Peyer's patch (tissue), 4 donors: ENCODE measurements at regions not wholly inside any gene's neighbourhood (a gene's known extent, or its start where the extent isn't known, plus 50 kb on each side); places are given as distances from the start of the nearest gene placed in this dataset.

Source experiments
- DNase-seq, 3 donors: peaks; one replicate each; pipeline ENCODE4 v3.0.0-alpha.2; 2017 to 2019
- H3K27ac ChIP-seq, 4 donors: fragments of 200-600 bp; sonication (generic); one replicate each; pipeline ENCODE4 v1.5.1; 2016 to 2019
- H3K27me3 ChIP-seq, 2 donors: fragments of 200-600 bp; sonication (generic); one replicate each; pipeline ENCODE4 v1.5.1; 2019
- H3K36me3 ChIP-seq, 3 donors: fragments of 200-600 bp; sonication (generic); one replicate each; pipeline ENCODE4 v1.5.1; 2016 to 2019
- H3K4me1 ChIP-seq, 4 donors: fragments of 200-600 bp; sonication (generic); one replicate each; pipeline ENCODE4 v1.5.1; 2016 to 2019
- H3K4me3 ChIP-seq, 4 donors: fragments of 200-600 bp; sonication (generic); 1 replicate in 3 of 4; 2 replicates in 1 of 4; pipeline ENCODE4 v1.5.1; 2016 to 2019; ENCODE audit warnings: mild to moderate bottlenecking in 1 of 4
- H3K9me3 ChIP-seq, 4 donors: fragments of 200-600 bp; sonication (generic); one replicate each; pipeline ENCODE4 v1.5.1; 2016 to 2019; ENCODE audit warnings: mild to moderate bottlenecking in 1 of 4
- POLR2A ChIP-seq, 2 donors: fragments of 450-650 bp; IDR thresholded peaks; one replicate each; pipeline ENCODE4 v1.5.1; 2017; ENCODE audit warnings: antibody characterized with exemption in 2 of 2, mild to moderate bottlenecking in 2 of 2, moderate library complexity in 2 of 2
- TF ChIP-seq, protein P1 (sequence below), 6 experiments: fragments of 450-650 bp in 4 of 6; fragments of 200-600 bp in 2 of 6; sonication (generic) in 1 of 6; IDR thresholded peaks; one replicate each; pipeline ENCODE4 v1.5.1; 2017 to 2019; ENCODE audit warnings: antibody characterized with exemption in 6 of 6, mild to moderate bottlenecking in 3 of 6, moderate library complexity in 1 of 6

DNA sequence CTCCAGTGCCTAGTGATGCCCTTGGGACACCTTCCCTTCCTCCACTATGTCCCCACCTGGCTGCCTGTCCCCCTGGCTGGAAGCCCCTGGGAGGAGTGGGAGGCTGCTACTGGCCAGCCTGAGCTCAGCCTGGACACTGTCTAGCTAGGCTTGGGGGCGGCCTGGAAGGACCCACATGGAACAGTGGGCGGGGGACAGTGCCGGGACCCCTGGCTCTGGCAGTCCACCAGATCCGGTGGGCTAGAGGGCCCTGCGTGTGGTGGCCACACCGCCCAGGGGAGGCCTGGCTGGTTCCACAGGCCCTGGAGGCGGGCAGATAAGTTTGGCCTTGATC lies 388.0 kb upstream of the TNRC6C start:
- no peak overlapping the region for H3K27ac ChIP-seq
- TF ChIP-seq, protein P1, sequence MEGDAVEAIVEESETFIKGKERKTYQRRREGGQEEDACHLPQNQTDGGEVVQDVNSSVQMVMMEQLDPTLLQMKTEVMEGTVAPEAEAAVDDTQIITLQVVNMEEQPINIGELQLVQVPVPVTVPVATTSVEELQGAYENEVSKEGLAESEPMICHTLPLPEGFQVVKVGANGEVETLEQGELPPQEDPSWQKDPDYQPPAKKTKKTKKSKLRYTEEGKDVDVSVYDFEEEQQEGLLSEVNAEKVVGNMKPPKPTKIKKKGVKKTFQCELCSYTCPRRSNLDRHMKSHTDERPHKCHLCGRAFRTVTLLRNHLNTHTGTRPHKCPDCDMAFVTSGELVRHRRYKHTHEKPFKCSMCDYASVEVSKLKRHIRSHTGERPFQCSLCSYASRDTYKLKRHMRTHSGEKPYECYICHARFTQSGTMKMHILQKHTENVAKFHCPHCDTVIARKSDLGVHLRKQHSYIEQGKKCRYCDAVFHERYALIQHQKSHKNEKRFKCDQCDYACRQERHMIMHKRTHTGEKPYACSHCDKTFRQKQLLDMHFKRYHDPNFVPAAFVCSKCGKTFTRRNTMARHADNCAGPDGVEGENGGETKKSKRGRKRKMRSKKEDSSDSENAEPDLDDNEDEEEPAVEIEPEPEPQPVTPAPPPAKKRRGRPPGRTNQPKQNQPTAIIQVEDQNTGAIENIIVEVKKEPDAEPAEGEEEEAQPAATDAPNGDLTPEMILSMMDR (IDR thresholded peaks at IDR 0.05) = no peak
- DNase-seq = no peak
- no peak overlapping the region for H3K4me3 ChIP-seq
- no peaks in the 10 kb centered on the region for H3K36me3 ChIP-seq
- no peaks in the 10 kb centered on the region for H3K9me3 ChIP-seq
- H3K27me3 ChIP-seq = no peaks in the 10 kb centered on the region
- peaks cover 0 to 9% (median 5%) of the 10 kb centered on the region in 4 donors for H3K4me1 ChIP-seq

DNA sequence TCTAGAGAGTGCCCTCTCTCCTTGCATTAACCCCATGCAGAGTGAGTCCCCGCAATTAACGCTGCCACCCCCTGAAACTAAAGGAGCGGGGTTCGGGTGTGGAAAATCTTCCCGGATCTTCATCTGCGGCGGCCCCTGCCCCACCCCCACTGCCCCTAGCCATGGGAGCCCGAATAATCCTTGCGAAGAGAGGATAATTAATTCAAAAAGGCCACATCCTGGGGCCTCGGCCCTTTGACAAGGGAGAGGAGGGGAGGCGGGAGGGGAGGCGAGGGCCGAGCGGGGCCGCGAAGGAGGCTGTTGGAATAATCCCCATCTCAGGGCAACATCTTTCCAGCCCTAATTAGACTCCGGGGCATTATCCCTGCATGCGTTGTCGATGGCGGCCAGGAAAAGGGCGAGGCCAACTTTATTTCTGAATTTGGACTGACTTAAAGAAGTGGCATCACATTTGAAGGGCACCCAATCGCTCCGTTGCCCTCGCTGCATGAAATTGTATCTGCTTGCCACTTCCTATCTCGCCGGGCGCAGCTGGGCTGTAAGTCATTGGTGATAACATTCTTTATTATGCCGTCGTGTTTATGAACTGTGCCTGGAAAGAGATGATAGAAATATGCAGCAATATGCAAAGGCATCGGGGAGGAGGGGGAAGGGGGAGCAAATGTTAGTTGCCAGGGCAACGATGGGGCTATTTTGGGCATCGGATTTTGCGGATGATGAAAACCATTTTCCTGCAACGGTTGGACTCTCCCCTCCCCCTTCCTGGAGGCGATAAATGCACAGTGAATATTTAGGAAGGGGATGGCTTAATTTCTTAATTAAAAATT lies 387.1 kb upstream of the TNRC6C start:
- no peaks in the 10 kb centered on the region for H3K9me3 ChIP-seq
- H3K36me3 ChIP-seq = no peaks in the 10 kb centered on the region
- no peak for TF ChIP-seq POLR2A (IDR thresholded peaks at IDR 0.05)
- TF ChIP-seq, protein P1 (IDR thresholded peaks at IDR 0.05) = no peak
- no peaks in the 10 kb centered on the region for H3K27me3 ChIP-seq
- peaks cover 0 to 9% (median 5%) of the 10 kb centered on the region in 4 donors for H3K4me1 ChIP-seq
- no peak overlapping the region for H3K27ac ChIP-seq
- peak overlapping the region in 1 of 4 donors; percentile 6 for H3K4me3 ChIP-seq
- DNase-seq = peak in 2 of 3 donors; percentile 24 to 43

DNA sequence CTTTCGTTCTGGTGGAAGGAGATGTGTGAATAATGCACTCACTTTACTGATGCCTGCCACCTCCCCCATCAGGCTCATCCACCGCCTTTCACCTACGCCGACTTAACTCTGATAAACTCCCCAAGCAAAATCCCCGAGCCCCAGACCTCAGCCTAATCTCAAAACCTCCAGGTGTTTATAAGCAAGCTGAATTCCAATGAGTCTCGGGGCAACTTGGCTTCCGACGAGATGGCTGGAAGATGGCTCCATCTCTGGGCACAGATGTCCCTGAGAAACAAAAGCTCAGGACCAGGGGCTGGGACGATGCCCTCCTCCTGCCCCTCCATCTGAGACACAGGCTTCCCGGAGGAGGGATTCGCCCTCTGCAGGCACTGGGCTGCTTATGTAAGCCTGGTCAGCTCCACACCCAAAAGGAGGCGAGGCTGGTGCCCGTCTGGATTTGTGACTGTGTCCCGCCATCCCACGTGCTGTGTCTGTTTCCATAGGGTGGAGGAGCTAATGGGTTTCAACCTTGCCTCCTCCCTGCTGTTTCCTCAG lies 386.4 kb upstream of the TNRC6C start:
- peaks cover 0 to 9% (median 5%) of the 10 kb centered on the region in 4 donors for H3K4me1 ChIP-seq
- peak in 1 of 3 donors; percentile 37 for DNase-seq
- H3K27me3 ChIP-seq = no peaks in the 10 kb centered on the region
- no peak overlapping the region for H3K27ac ChIP-seq
- H3K9me3 ChIP-seq = no peaks in the 10 kb centered on the region
- no peaks in the 10 kb centered on the region for H3K36me3 ChIP-seq
- TF ChIP-seq, protein P1 (IDR thresholded peaks at IDR 0.05) = no peak
- TF ChIP-seq POLR2A (IDR thresholded peaks at IDR 0.05) = no peak
- H3K4me3 ChIP-seq = peak overlapping the region in 1 of 4 donors; percentile 6

DNA sequence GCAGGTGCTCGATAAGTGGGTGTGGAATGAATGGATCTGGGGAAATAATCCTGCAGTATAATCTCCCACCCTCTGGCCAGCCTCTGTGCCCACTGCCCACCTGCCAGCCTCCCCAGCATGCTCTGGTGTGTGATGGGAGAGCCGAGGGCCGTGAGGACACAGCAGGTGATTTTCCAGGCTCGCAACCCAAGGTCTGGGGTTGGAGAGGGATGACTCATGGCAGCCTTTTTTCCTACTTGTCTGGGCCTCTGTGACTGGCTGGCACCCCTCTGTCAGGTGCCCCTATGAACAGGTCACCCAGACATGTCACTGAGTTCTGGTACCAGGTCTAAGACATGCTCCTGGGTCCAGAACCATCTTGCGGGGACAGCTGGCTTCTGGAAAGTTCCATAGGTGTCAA lies 385.7 kb upstream of the TNRC6C start:
- no peak overlapping the region for H3K4me3 ChIP-seq
- peaks cover 0 to 9% (median 5%) of the 10 kb centered on the region in 4 donors for H3K4me1 ChIP-seq
- H3K27me3 ChIP-seq = no peaks in the 10 kb centered on the region
- H3K27ac ChIP-seq = no peak overlapping the region
- peak in 1 of 3 donors; percentile 24 for DNase-seq
- H3K36me3 ChIP-seq = no peaks in the 10 kb centered on the region
- no peak for TF ChIP-seq POLR2A (IDR thresholded peaks at IDR 0.05)
- TF ChIP-seq, protein P1 (IDR thresholded peaks at IDR 0.05) = no peak
- no peaks in the 10 kb centered on the region for H3K9me3 ChIP-seq

DNA sequence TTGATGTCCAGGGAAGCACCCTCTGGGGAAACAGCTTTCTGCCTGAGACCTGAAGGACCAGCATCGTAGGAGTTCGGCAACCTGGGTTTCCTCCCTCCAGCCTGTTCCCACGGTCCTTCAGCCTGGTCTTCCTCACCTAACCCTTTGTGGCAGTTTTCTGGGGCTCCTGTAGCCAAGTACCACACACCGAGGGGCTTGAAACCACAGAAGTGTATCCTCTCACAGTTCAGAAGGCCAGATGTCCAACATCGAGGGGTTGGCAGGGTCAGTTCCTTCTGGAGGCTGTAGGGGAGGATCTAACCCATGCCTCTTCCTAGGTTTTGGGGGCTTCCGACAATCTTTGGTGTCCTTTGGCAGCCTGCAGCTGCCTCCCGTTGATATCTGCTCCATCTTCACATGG lies 381.0 kb upstream of the TNRC6C start:
- DNase-seq = peak in 1 of 3 donors; percentile 21
- Histone ChIP-seq H3K9me3 (no peaks in the 10 kb centered on the region), H3K27ac (no peak overlapping the region), H3K27me3 (no peaks in the 10 kb centered on the region), H3K36me3 (no peaks in the 10 kb centered on the region), H3K4me1 (no peaks in the 10 kb centered on the region), H3K4me3 (no peak overlapping the region)
- TF ChIP-seq, protein P1 (IDR thresholded peaks at IDR 0.05) = no peak
- TF ChIP-seq POLR2A (IDR thresholded peaks at IDR 0.05) = no peak
